ENCODE measurements at regions not wholly inside any gene's neighbourhood (a gene's known extent, or its start where the extent isn't known, plus 50 kb on each side); places are given as distances from the start of the nearest gene placed in this dataset.

- H4K8ac ChIP-seq (ENCODE audit: low read depth, low read length) = no peak overlapping the region
- no peak overlapping the region for H3K4me2 ChIP-seq (ENCODE audit: low read length)
- H3K36me3 ChIP-seq (ENCODE audit: control insufficient read depth in 1 of 2, insufficient read depth in 2 of 2, low read length in 2 of 2) = no peaks in the 10 kb centered on the region
- no peak overlapping the region for H4K12ac ChIP-seq (ENCODE audit: low read depth, low read length)
- no peak overlapping the region for H3K27ac ChIP-seq (ENCODE audit: low read depth, low read length)
- H4K91ac ChIP-seq (ENCODE audit: low read depth, low read length) = no peak overlapping the region
- H3K79me2 ChIP-seq (ENCODE audit: control insufficient read depth, insufficient read depth, low read length, poor library complexity) = no peaks in the 10 kb centered on the region
- no peak overlapping the region for H2BK5ac ChIP-seq (ENCODE audit: low read depth, low read length, poor library complexity)
- H3K79me1 ChIP-seq (ENCODE audit: low read length) = no peaks in the 10 kb centered on the region
- no peak overlapping the region for H2AK5ac ChIP-seq (ENCODE audit: low read length)
- no peak overlapping the region for H2AFZ ChIP-seq (ENCODE audit: insufficient read depth, low read length, poor library complexity)
- no peak overlapping the region for H3K4me3 ChIP-seq (ENCODE audit: low read depth, low read length)
- H3K9me3 ChIP-seq (ENCODE audit: insufficient read depth, low read depth, low read length) = no peaks in the 10 kb centered on the region
- no CpG with 5 or more reads among the region's 3 CpGs for WGBS (ENCODE audit: extremely low coverage, insufficient coverage, insufficient read length)
- H3K14ac ChIP-seq (ENCODE audit: low read length) = no peak overlapping the region
- no peak overlapping the region for H3K4ac ChIP-seq (ENCODE audit: low read depth, low read length)
- no peak overlapping the region for H3K23ac ChIP-seq (ENCODE audit: low read length)
- H2BK12ac ChIP-seq (ENCODE audit: low read length) = no peak overlapping the region
- H3K27me3 ChIP-seq (ENCODE audit: insufficient read depth, low read length) = no peaks in the 10 kb centered on the region
- peaks cover 2 to 4% of the 10 kb centered on the region in 2 experiments for H3K4me1 ChIP-seq (ENCODE audit: control insufficient read depth in 1 of 2, insufficient read depth in 2 of 2, low read length in 2 of 2)
- H3K18ac ChIP-seq (ENCODE audit: low read length) = no peak overlapping the region
- no peak overlapping the region for H2BK120ac ChIP-seq (ENCODE audit: insufficient read depth, low read length, poor library complexity)
- no peak for DNase-seq
- H3K9ac ChIP-seq (ENCODE audit: low read length) = no peak overlapping the region
These were observed 628.0 kb upstream of the MIR17HG start for GRCh38 chr13:90719461-90719860.

GRCh38 chr13:90721937-90722336 lies 625.5 kb upstream of the MIR17HG start:
- no peak overlapping the region for H3K27ac ChIP-seq (ENCODE audit: low read depth, low read length)
- H2BK12ac ChIP-seq (ENCODE audit: low read length) = no peak overlapping the region
- no peaks in the 10 kb centered on the region for H3K79me1 ChIP-seq (ENCODE audit: low read length)
- no peak overlapping the region for H2AK5ac ChIP-seq (ENCODE audit: low read length)
- H3K4me3 ChIP-seq (ENCODE audit: low read depth, low read length) = no peak overlapping the region
- no peaks in the 10 kb centered on the region for H3K9me3 ChIP-seq (ENCODE audit: insufficient read depth, low read depth, low read length)
- H2BK5ac ChIP-seq (ENCODE audit: low read depth, low read length, poor library complexity) = no peak overlapping the region
- H3K27me3 ChIP-seq (ENCODE audit: insufficient read depth, low read length) = no peaks in the 10 kb centered on the region
- no peak overlapping the region for H4K91ac ChIP-seq (ENCODE audit: low read depth, low read length)
- H3K14ac ChIP-seq (ENCODE audit: low read length) = no peak overlapping the region
- H2AFZ ChIP-seq (ENCODE audit: insufficient read depth, low read length, poor library complexity) = no peak overlapping the region
- peaks cover 0 to 4% of the 10 kb centered on the region in 2 experiments for H3K4me1 ChIP-seq (ENCODE audit: control insufficient read depth in 1 of 2, insufficient read depth in 2 of 2, low read length in 2 of 2)
- no peak overlapping the region for H3K23ac ChIP-seq (ENCODE audit: low read length)
- no peak overlapping the region for H2BK120ac ChIP-seq (ENCODE audit: insufficient read depth, low read length, poor library complexity)
- no peak overlapping the region for H3K9ac ChIP-seq (ENCODE audit: low read length)
- no peak overlapping the region for H3K4ac ChIP-seq (ENCODE audit: low read depth, low read length)
- no peak overlapping the region for H4K8ac ChIP-seq (ENCODE audit: low read depth, low read length)
- H3K4me2 ChIP-seq (ENCODE audit: low read length) = no peak overlapping the region
- no peak overlapping the region for H4K12ac ChIP-seq (ENCODE audit: low read depth, low read length)
- no peaks in the 10 kb centered on the region for H3K36me3 ChIP-seq (ENCODE audit: control insufficient read depth in 1 of 2, insufficient read depth in 2 of 2, low read length in 2 of 2)
- no CpG with 5 or more reads among the region's 3 CpGs for WGBS (ENCODE audit: extremely low coverage, insufficient coverage, insufficient read length)
- H3K18ac ChIP-seq (ENCODE audit: low read length) = no peak overlapping the region
- no peaks in the 10 kb centered on the region for H3K79me2 ChIP-seq (ENCODE audit: control insufficient read depth, insufficient read depth, low read length, poor library complexity)
- no peak for DNase-seq

- Histone ChIP-seq H3K18ac (ENCODE audit: low read length) (no peak overlapping the region), H2BK12ac (ENCODE audit: low read length) (no peak overlapping the region), H2BK5ac (ENCODE audit: low read depth, low read length, poor library complexity) (no peak overlapping the region), H4K8ac (ENCODE audit: low read depth, low read length) (no peak overlapping the region), H4K12ac (ENCODE audit: low read depth, low read length) (no peak overlapping the region), H3K9me3 (ENCODE audit: insufficient read depth, low read depth, low read length) (no peaks in the 10 kb centered on the region), H2AK5ac (ENCODE audit: low read length) (no peak overlapping the region), H2BK120ac (ENCODE audit: insufficient read depth, low read length, poor library complexity) (no peak overlapping the region), H3K79me1 (ENCODE audit: low read length) (no peaks in the 10 kb centered on the region), H3K9ac (ENCODE audit: low read length) (no peak overlapping the region), H3K23ac (ENCODE audit: low read length) (no peak overlapping the region), H3K79me2 (ENCODE audit: control insufficient read depth, insufficient read depth, low read length, poor library complexity) (no peaks in the 10 kb centered on the region), H3K36me3 (ENCODE audit: control insufficient read depth in 1 of 2, insufficient read depth in 2 of 2, low read length in 2 of 2) (no peaks in the 10 kb centered on the region), H3K27ac (ENCODE audit: low read depth, low read length) (no peak overlapping the region), H3K4ac (ENCODE audit: low read depth, low read length) (no peak overlapping the region), H3K4me2 (ENCODE audit: low read length) (no peak overlapping the region), H3K4me1 (ENCODE audit: control insufficient read depth in 1 of 2, insufficient read depth in 2 of 2, low read length in 2 of 2) (no peaks in the 10 kb centered on the region), H2AFZ (ENCODE audit: insufficient read depth, low read length, poor library complexity) (no peak overlapping the region), H4K91ac (ENCODE audit: low read depth, low read length) (no peak overlapping the region), H3K27me3 (ENCODE audit: insufficient read depth, low read length) (no peaks in the 10 kb centered on the region), H3K4me3 (ENCODE audit: low read depth, low read length) (no peak overlapping the region), H3K14ac (ENCODE audit: low read length) (no peak overlapping the region)
- WGBS (ENCODE audit: extremely low coverage, insufficient coverage, insufficient read length) = no CpG with 5 or more reads among the region's 1 CpG
- no peak for DNase-seq
These were observed 624.1 kb upstream of the MIR17HG start for GRCh38 chr13:90723381-90723780.

GRCh38 chr13:90726375-90726774 lies 621.1 kb upstream of the MIR17HG start:
- Histone ChIP-seq H3K27ac (ENCODE audit: low read depth, low read length) (no peak overlapping the region), H3K4me2 (ENCODE audit: low read length) (no peak overlapping the region), H3K18ac (ENCODE audit: low read length) (no peak overlapping the region), H4K91ac (ENCODE audit: low read depth, low read length) (no peak overlapping the region), H3K27me3 (ENCODE audit: insufficient read depth, low read length) (no peaks in the 10 kb centered on the region), H3K36me3 (ENCODE audit: control insufficient read depth in 1 of 2, insufficient read depth in 2 of 2, low read length in 2 of 2) (no peaks in the 10 kb centered on the region), H3K4me1 (ENCODE audit: control insufficient read depth in 1 of 2, insufficient read depth in 2 of 2, low read length in 2 of 2) (no peaks in the 10 kb centered on the region), H3K4me3 (ENCODE audit: low read depth, low read length) (no peak overlapping the region), H4K12ac (ENCODE audit: low read depth, low read length) (no peak overlapping the region), H2AFZ (ENCODE audit: insufficient read depth, low read length, poor library complexity) (no peak overlapping the region), H3K79me1 (ENCODE audit: low read length) (no peaks in the 10 kb centered on the region), H3K4ac (ENCODE audit: low read depth, low read length) (no peak overlapping the region), H3K23ac (ENCODE audit: low read length) (no peak overlapping the region), H2AK5ac (ENCODE audit: low read length) (no peak overlapping the region), H3K9ac (ENCODE audit: low read length) (no peak overlapping the region), H3K14ac (ENCODE audit: low read length) (no peak overlapping the region), H2BK120ac (ENCODE audit: insufficient read depth, low read length, poor library complexity) (no peak overlapping the region), H3K79me2 (ENCODE audit: control insufficient read depth, insufficient read depth, low read length, poor library complexity) (no peaks in the 10 kb centered on the region), H3K9me3 (ENCODE audit: insufficient read depth, low read depth, low read length) (no peaks in the 10 kb centered on the region), H2BK5ac (ENCODE audit: low read depth, low read length, poor library complexity) (no peak overlapping the region), H2BK12ac (ENCODE audit: low read length) (no peak overlapping the region), H4K8ac (ENCODE audit: low read depth, low read length) (no peak overlapping the region)
- WGBS (ENCODE audit: extremely low coverage, insufficient coverage, insufficient read length) = no CpG with 5 or more reads among the region's 2 CpGs
- DNase-seq = no peak

Measured in trophoblast cell (in vitro differentiated cells and primary cell).